Esophagus mucosa (tissue), 1 donor: ENCODE measurements at regions not wholly inside any gene's neighbourhood (a gene's known extent, or its start where the extent isn't known, plus 50 kb on each side); places are given as distances from the start of the nearest gene placed in this dataset.

Experiments used
- ATAC-seq: fragments of 200-7000 bp; cut with Tn5 transposase; one replicate; pipeline ENCODE4 v1.9.1; 2020
- donor health status: DM: yes; HTN: yes; CAD: no.

DNA sequence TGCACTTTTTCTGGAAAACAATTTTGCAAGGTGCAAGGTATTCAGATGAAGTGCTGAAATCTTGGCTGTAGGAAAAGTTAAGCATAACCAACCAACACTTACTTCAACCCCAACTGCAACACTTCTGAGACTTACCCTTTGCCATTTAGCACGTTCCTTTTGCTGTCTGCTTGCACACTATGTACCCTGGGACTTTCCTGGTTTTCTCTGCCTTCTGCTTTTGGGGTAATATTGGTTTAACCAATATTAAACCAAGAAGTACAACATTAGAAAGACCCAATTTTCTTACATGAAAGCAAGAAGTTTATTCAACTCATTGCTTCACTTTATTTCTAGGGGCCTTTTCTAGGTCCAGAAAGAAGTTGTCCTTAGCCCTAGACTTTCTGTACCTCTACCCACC, 193.0 kb downstream of the HLX start:
- no peak for ATAC-seq

GRCh38 chr1:221074332-221074731, 195.1 kb downstream of the HLX start:
- ATAC-seq: no peak

- no peak for ATAC-seq
Observed at GRCh38 chr1:221075911-221076310, 196.7 kb downstream of the HLX start.

DNA sequence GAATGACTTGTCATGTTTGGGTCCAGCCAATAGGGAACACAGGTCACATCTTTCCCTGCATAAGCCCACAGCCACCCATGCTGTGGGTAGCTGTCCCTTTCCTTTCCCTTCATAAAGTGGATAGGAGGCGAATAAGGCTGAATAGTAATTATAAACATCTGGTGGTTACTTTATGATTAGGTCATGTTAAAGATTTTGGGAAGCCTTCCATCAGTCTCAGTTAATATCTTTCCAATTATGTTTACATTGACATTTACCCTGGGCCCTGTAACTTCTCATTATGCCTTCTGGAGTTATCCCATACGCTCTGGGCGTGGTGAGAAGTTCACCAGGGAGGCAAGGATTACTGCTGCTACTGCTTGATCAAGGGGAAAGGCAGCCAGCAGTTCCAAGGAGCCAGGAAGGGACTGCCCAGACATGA, 197.2 kb downstream of the HLX start:
- ATAC-seq: no peak

DNA sequence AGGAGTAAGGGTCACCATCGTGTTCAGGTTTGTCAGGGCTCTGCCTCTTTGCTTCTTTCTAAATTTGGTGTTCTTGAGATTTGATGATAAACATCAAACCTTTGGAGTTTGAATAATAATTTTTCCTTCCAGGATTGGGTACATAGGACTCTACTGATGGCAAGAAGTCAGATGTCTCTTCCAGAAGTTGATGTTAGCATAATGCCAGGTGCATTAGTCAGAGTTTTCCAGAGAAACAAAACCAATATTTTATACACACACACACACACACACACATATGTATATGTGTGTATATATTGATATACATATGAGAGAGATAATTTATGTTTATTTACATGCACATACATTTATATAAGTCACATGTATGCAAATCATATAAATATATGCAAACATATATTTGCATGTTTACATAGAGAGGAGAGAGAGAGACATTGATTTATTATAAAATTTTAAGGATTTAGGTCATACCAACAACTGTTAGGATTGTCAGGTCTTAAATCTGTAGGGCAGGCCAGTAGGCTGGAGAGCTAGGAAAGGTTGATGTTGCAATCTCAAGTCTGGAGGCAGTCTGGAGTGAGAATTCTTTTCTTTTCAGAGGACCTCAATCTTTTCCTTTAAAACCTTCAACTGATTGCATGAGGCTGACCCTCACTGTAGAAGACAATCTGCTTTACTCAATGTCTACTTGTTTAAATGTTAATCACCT, 199.2 kb downstream of the HLX start:
- ATAC-seq: no peak

- ATAC-seq: no peak
Observed at GRCh38 chr1:221083902-221084301, 204.7 kb downstream of the HLX start.

GRCh38 chr1:221084681-221085080, 205.4 kb downstream of the HLX start:
- ATAC-seq: no peak

GRCh38 chr1:221085701-221086375, 206.6 kb downstream of the HLX start:
- peak; percentile 57 for ATAC-seq

- no peak for ATAC-seq
Observed at GRCh38 chr1:221087919-221088318, 208.7 kb downstream of the HLX start.

DNA sequence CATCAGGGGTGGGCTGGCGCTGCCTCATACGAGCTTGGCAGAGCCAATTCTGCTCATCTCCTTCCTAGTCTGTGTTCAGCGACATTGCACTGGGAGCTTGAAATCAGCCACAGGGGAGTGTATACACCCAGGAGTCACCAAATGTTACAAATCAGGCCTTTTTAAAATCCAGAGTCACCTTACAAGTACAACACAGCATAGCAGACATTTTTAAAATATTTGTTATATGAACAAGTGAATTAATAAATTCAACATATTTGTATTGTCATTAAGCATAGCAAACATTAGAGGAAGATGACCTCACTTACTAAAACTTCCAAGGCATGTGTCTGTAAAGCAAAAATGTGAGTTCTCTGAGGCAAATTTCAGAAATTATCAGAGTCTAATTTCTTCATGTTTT, 210.0 kb downstream of the HLX start:
- no peak for ATAC-seq

GRCh38 chr1:221089803-221090202, 210.6 kb downstream of the HLX start:
- no peak for ATAC-seq

- ATAC-seq: no peak
Observed at GRCh38 chr1:221093903-221094791, 214.9 kb downstream of the HLX start.

GRCh38 chr1:221097479-221098281, 218.4 kb downstream of the HLX start:
- peak; percentile 13 for ATAC-seq

DNA sequence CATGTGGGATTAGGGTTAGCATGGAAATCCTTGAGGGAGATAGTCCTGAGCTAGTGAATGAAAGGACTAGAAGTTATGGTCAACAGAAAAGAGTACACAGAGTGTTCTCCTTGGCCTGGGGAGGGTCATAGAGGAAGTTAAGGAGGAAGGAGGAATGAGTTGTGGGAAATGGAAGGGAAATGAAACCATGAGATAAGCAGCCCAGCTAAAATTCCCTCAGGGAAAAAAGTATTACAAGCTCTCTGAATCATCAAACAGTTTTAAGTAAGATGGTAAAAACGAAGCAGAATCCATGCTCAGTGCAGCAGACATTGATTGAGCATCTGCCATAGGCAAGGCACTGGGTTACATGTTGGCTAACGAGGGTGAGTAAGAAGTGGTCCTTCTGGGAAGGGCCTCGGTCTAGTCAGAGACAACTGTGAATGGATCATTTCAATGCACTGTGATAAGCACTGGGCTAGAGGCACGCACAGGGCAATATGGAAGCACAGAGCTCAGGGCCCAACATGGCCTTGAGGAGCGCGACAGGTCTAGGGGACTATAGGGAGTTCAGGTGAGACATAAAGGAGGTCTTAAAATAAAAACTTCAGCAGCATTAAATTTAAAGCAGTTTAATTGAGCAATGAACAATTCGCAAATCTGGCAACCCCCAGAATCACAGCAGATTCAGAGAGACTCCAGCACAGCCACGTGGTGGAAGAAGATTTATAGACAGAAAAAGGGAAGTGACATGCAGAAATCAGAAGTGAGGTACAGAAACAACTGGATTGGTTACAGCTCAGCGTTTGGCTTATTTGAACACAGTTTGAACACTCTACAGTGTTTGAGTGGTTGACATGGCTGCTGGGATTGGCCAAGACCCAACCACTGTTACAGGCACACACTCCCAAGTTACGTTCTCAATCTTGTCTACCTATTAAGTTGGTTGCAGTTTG, 219.5 kb downstream of the HLX start:
- no peak for ATAC-seq

- ATAC-seq: no peak
Observed at GRCh38 chr1:221099747-221100595, 220.7 kb downstream of the HLX start.

DNA sequence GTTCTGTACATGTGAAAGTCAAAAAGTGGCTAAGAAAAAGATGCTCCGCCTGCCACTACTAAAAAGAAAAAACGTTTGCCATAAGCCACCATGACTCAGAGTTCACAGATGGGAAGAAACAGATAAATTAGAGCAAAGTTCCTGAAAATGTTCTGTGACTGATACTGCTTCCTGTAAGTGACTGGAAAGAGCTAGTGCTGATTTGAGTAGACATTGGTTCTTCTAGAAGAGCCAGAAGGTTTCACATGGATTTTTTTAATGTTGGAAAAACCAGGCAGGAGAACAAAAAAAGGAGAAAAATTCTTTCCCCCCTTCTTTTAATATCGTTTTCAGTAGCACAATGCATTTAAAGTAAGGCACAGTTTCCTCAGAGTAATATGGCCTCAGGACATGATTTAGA, 221.4 kb downstream of the HLX start:
- no peak for ATAC-seq

GRCh38 chr1:221101807-221102605, 222.8 kb downstream of the HLX start:
- no peak for ATAC-seq

GRCh38 chr1:221104596-221104995, 225.4 kb downstream of the HLX start:
- no peak for ATAC-seq

- ATAC-seq: no peak
Observed at GRCh38 chr1:221105578-221105977, 226.3 kb downstream of the HLX start.

DNA sequence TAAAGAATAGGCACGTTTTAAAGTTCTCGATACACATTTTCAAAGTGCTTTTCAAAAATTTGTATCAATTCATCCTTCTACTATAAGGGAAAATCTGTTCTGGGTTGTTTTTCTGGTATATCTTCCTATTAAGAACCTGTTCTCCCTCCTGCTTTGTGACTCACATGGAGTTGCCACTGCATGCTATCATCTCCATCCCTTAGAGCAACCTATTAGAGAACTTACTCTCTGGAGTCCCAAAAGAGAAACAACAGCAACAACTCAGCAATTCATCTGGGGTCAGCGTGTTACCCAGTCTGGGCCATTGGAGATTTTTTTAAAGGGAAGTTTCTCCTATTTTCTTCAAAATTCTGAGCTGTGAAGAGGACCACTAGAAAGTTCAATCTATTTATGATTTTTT, 227.4 kb downstream of the HLX start:
- ATAC-seq: no peak
